MM.1S (cell line): ENCODE measurements at regions not wholly inside any gene's neighbourhood (a gene's known extent, or its start where the extent isn't known, plus 50 kb on each side); places are given as distances from the start of the nearest gene placed in this dataset.

ENCODE experiments used
- CTCF ChIP-seq: fragments of 300-600 bp; sonication (generic); IDR thresholded peaks from 2 replicates; pipeline ENCODE4 v1.5.1; 2016; ENCODE audit warnings: antibody characterized with exemption, low read length, mixed read lengths
- EZH2 ChIP-seq: fragments of 300-600 bp; sonication (generic); optimal IDR thresholded peaks from 2 replicates; pipeline ENCODE3; 2017; ENCODE audit warnings: low read depth, mild to moderate bottlenecking, antibody characterized with exemption, low read length, mixed read lengths

GRCh38 chr10:71067098-71067740, 145.2 kb upstream of the UNC5B start:
- TF ChIP-seq CTCF = no peak
- no peak for TF ChIP-seq EZH2
